Tibial nerve (tissue), 4 donors: ENCODE measurements at regions not wholly inside any gene's neighbourhood (a gene's known extent, or its start where the extent isn't known, plus 50 kb on each side); places are given as distances from the start of the nearest gene placed in this dataset.

Source experiments
- DNase-seq, 2 donors: peaks; one replicate each; pipeline ENCODE4 v3.0.0-alpha.2; 2019; ENCODE audit warnings: low spot score in 2 of 2
- H3K27ac ChIP-seq, 4 donors: fragments of 200-600 bp; sonication (generic) in 3 of 4; one replicate each; pipeline ENCODE4 v1.5.1; 2017 to 2019; ENCODE audit warnings: mild to moderate bottlenecking in 1 of 4
- H3K27me3 ChIP-seq, 2 donors: fragments of 200-600 bp; sonication (generic) in 1 of 2; one replicate each; pipeline versions ENCODE4 v1.5.1 to v1.6.0; 2017 to 2019
- H3K36me3 ChIP-seq, 3 donors: fragments of 200-600 bp; sonication (generic); one replicate each; pipeline ENCODE4 v1.5.1; 2018 to 2019
- H3K4me1 ChIP-seq, 4 donors: fragments of 200-600 bp; sonication (generic) in 3 of 4; one replicate each; pipeline ENCODE4 v1.5.1; 2017 to 2019
- H3K4me3 ChIP-seq, 4 donors: fragments of 200-600 bp; sonication (generic) in 3 of 4; one replicate each; pipeline ENCODE4 v1.5.1; 2017 to 2019; ENCODE audit warnings: mild to moderate bottlenecking in 1 of 4, moderate library complexity in 1 of 4
- H3K9me3 ChIP-seq, 4 donors: fragments of 200-600 bp; sonication (generic) in 3 of 4; one replicate each; pipeline ENCODE4 v1.5.1; 2017 to 2019
- EP300 ChIP-seq, 2 donors: sonication (generic); formaldehyde crosslinking; IDR thresholded peaks; one replicate each; pipeline ENCODE4 v1.6.1; 2017; ENCODE audit warnings: antibody characterized with exemption in 2 of 2, mild to moderate bottlenecking in 1 of 2
- POLR2A ChIP-seq, 2 donors: fragments of 450-650 bp; IDR thresholded peaks; one replicate each; pipeline ENCODE4 v1.6.1; 2017; ENCODE audit warnings: antibody characterized with exemption in 2 of 2, mild to moderate bottlenecking in 2 of 2, moderate library complexity in 2 of 2
- WGBS, 2 donors: methylation state at CpG; one replicate each; pipeline ENCODE4 v1.1.5; 2018; 5-methylcytosine and 5-hydroxymethylcytosine counted together
- TF ChIP-seq, protein P1 (sequence below), 5 experiments: fragments of 200-600 bp in 3 of 5; fragments of 450-650 bp in 2 of 5; sonication (generic) in 3 of 5; IDR thresholded peaks; one replicate each; pipeline ENCODE4 v1.5.1; 2016 to 2019; ENCODE audit warnings: antibody characterized with exemption in 5 of 5, mild to moderate bottlenecking in 3 of 5, moderate library complexity in 2 of 5

DNA sequence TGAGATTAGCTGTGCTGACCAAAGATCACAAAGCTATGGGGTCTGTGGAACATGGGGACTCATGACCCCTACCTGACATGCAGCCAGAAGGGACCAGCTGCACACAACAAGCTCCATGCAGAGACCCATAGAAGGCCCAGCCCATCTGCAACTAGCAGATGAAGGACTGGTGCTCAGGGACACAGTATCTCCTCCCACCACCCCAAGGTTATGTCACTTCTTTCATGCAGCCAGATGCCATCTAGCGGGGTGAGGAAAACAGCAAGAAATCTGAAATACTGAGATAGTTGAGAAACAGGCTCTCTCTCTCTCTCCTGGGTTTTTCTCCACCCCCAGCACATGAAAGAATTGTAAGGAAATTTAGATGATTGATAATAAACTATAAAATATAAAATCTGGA lies 161.3 kb upstream of the DAPK1 start:
- Histone ChIP-seq H3K9me3 (peaks cover 0 to 10% (median under 1%) of the 10 kb centered on the region in 4 donors), H3K27ac (no peak overlapping the region), H3K4me1 (peaks cover 0 to 19% (median 0%) of the 10 kb centered on the region in 4 donors), H3K36me3 (no peaks in the 10 kb centered on the region), H3K4me3 (no peak overlapping the region), H3K27me3 (no peaks in the 10 kb centered on the region)
- no peak for TF ChIP-seq POLR2A (IDR thresholded peaks at IDR 0.05)
- no peak for TF ChIP-seq EP300 (IDR thresholded peaks at IDR 0.05)
- TF ChIP-seq, protein P1, sequence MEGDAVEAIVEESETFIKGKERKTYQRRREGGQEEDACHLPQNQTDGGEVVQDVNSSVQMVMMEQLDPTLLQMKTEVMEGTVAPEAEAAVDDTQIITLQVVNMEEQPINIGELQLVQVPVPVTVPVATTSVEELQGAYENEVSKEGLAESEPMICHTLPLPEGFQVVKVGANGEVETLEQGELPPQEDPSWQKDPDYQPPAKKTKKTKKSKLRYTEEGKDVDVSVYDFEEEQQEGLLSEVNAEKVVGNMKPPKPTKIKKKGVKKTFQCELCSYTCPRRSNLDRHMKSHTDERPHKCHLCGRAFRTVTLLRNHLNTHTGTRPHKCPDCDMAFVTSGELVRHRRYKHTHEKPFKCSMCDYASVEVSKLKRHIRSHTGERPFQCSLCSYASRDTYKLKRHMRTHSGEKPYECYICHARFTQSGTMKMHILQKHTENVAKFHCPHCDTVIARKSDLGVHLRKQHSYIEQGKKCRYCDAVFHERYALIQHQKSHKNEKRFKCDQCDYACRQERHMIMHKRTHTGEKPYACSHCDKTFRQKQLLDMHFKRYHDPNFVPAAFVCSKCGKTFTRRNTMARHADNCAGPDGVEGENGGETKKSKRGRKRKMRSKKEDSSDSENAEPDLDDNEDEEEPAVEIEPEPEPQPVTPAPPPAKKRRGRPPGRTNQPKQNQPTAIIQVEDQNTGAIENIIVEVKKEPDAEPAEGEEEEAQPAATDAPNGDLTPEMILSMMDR (IDR thresholded peaks at IDR 0.05) = no peak
- DNase-seq = no peak
- 60 to 68% methylated on average over 1 of the region's 1 CpG for WGBS, 2 donors

GRCh38 chr9:87336914-87337333 lies 160.7 kb upstream of the DAPK1 start:
- WGBS, 2 donors = 6 to 10% methylated on average over 12 of the region's 12 CpGs
- peaks cover 0 to 5% (median 0%) of the 10 kb centered on the region in 4 donors for H3K9me3 ChIP-seq
- no peak overlapping the region for H3K27ac ChIP-seq
- TF ChIP-seq, protein P1 (IDR thresholded peaks at IDR 0.05) = peak; percentile 37 to 80 (median 50)
- no peak for TF ChIP-seq POLR2A (IDR thresholded peaks at IDR 0.05)
- no peaks in the 10 kb centered on the region for H3K27me3 ChIP-seq
- H3K4me3 ChIP-seq = peak overlapping the region; percentile 2 to 39 (median 10)
- no peak for DNase-seq
- H3K36me3 ChIP-seq = no peaks in the 10 kb centered on the region
- peaks cover 0 to 19% (median 0%) of the 10 kb centered on the region in 4 donors for H3K4me1 ChIP-seq

DNA sequence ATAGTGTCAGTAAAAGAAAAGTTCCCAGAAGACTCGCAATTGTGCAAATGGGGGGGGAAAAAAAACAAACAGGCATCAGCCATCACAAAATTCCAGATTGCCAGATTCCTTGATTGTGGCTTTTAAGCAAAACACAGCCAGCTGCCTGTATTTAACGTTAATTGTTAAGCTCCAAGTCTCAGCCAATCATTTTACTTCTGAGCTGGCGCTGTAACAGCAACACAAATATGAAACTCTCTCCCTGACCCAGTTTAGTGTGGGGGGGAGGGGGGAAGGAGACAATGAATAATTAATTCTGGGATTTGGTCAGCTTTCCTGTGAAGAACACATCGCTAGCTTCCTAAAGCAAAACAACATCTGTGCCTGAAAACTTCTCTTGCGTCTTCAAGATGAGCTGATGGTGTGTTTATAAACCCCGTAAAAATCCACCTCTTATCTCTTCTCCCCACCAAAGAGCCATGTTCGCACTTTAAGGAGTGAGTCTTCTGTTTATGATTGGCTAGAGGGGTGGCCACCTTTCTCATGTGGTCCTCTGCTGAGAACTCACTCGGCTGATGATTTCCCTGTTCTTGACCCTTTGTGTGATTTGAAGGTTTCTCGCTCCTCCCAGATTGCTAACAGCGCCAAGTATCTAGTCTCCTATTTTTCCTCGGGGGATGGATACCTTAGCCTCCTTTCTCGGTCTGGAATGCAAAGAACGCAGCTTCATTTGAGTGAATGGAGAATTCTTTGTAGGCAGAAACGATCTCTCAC lies 160.2 kb upstream of the DAPK1 start:
- H3K4me1 ChIP-seq = peaks cover 0 to 25% (median 0%) of the 10 kb centered on the region in 4 donors
- 4 to 8% methylated on average over 14 of the region's 14 CpGs for WGBS, 2 donors
- peak overlapping the region; percentile 2 to 39 (median 10) for H3K4me3 ChIP-seq
- no peak for DNase-seq
- no peak overlapping the region for H3K27ac ChIP-seq
- no peaks in the 10 kb centered on the region for H3K36me3 ChIP-seq
- no peaks in the 10 kb centered on the region for H3K9me3 ChIP-seq
- TF ChIP-seq, protein P1 (IDR thresholded peaks at IDR 0.05) = no peak
- TF ChIP-seq EP300 (IDR thresholded peaks at IDR 0.05) (no peak), POLR2A (IDR thresholded peaks at IDR 0.05) (no peak)
- no peaks in the 10 kb centered on the region for H3K27me3 ChIP-seq

DNA sequence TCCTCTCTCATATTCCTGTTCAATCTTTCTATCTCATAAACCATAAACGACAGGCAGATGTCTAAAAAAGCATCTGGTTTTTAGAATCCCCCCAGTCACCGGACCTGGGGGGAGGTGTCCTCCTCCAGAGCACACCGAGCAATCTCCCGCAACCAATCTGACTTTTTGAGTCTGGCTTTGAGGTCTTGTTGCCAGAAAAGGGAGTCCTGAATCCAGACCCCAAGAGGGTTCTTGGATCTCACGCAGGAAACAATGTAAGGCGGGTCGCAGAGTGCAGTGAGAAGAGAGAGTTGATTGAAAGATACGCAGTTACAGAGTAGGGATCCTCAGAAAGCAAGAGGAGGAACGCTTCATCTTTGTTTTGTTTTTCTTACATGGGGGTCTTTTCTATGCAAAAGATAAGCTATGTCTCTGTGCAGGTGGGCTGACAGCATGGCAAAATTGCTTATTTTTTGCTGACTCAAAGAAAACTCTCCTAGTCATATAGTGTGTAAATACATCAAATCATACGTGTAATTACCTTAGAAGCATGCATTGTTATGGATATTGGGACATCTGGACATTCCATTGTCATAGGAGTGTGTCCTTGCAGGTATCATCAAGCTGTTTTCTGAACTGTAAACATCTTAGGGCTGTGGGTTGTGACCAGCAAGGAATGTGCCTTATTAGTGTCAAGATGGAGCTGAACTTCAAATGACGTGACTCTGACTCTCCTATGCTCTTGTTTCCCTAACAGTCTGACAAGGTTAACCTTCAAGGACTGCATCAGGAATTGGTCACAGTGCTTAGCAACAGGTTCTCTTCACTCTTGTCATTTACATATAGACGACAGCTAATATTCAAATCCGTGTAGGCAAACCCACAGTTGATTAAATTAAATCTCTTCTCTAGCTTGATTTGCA lies 159.3 kb upstream of the DAPK1 start:
- peaks cover 0 to 29% (median 0%) of the 10 kb centered on the region in 4 donors for H3K4me1 ChIP-seq
- no peaks in the 10 kb centered on the region for H3K36me3 ChIP-seq
- WGBS, 2 donors = 40 to 52% methylated on average over 13 of the region's 13 CpGs
- no peak for DNase-seq
- H3K27me3 ChIP-seq = no peaks in the 10 kb centered on the region
- no peak overlapping the region for H3K27ac ChIP-seq
- TF ChIP-seq POLR2A (IDR thresholded peaks at IDR 0.05) = no peak
- TF ChIP-seq, protein P1 (IDR thresholded peaks at IDR 0.05) = no peak
- TF ChIP-seq EP300 (IDR thresholded peaks at IDR 0.05) = no peak
- H3K9me3 ChIP-seq = no peaks in the 10 kb centered on the region
- no peak overlapping the region for H3K4me3 ChIP-seq

- TF ChIP-seq POLR2A (IDR thresholded peaks at IDR 0.05) = no peak
- TF ChIP-seq, protein P1 (IDR thresholded peaks at IDR 0.05) = no peak
- no peak overlapping the region for H3K27ac ChIP-seq
- H3K9me3 ChIP-seq = no peaks in the 10 kb centered on the region
- H3K4me3 ChIP-seq = no peak overlapping the region
- 67 to 79% methylated on average over 4 of the region's 4 CpGs for WGBS, 2 donors
- no peaks in the 10 kb centered on the region for H3K27me3 ChIP-seq
- H3K4me1 ChIP-seq = peaks cover 0 to 29% (median 0%) of the 10 kb centered on the region in 4 donors
- H3K36me3 ChIP-seq = no peaks in the 10 kb centered on the region
- no peak for DNase-seq
Observed at GRCh38 chr9:87340391-87340790, 157.3 kb upstream of the DAPK1 start.
